ENCODE measurements at regions not wholly inside any gene's neighbourhood (a gene's known extent, or its start where the extent isn't known, plus 50 kb on each side); places are given as distances from the start of the nearest gene placed in this dataset.

DNA sequence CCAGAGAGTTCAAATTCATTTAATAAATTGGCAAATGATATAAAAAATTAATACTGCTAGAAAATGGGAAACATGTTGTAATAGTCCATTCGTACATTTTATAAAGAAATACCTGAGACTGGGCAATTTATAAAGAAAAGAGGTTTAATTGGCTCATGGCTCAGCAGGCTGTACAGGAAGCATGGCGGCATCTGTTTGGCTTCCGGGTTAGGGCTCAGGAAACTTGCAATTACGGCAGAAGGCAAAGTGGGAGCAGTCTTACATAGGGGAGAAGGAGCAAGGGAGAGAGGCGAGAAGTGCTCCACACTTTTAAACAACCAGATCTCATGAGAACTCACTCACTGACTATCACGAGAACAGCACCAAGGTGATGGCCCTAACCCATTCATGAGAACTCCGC lies 512.0 kb downstream of the DACH1 start:
- TF ChIP-seq, protein P1, sequence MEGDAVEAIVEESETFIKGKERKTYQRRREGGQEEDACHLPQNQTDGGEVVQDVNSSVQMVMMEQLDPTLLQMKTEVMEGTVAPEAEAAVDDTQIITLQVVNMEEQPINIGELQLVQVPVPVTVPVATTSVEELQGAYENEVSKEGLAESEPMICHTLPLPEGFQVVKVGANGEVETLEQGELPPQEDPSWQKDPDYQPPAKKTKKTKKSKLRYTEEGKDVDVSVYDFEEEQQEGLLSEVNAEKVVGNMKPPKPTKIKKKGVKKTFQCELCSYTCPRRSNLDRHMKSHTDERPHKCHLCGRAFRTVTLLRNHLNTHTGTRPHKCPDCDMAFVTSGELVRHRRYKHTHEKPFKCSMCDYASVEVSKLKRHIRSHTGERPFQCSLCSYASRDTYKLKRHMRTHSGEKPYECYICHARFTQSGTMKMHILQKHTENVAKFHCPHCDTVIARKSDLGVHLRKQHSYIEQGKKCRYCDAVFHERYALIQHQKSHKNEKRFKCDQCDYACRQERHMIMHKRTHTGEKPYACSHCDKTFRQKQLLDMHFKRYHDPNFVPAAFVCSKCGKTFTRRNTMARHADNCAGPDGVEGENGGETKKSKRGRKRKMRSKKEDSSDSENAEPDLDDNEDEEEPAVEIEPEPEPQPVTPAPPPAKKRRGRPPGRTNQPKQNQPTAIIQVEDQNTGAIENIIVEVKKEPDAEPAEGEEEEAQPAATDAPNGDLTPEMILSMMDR (IDR thresholded peaks at IDR 0.05) = no peak
- no peak for TF ChIP-seq POLR2A (IDR thresholded peaks at IDR 0.05)

Data from ovary (tissue), 3 donors.